Glomerular visceral epithelial cell (primary cell): ENCODE measurements at regions not wholly inside any gene's neighbourhood (a gene's known extent, or its start where the extent isn't known, plus 50 kb on each side); places are given as distances from the start of the nearest gene placed in this dataset.
"Not testable (repeated sequence)": the region's sequence is repeated elsewhere in the genome, so short reads cannot be mapped to it uniquely, and the experiment has no call there.

Experiments used
- DNase-seq: peaks from one replicate; pipeline ENCODE4 v3.0.0-alpha.2; 2016; ENCODE audit errors: extremely low spot score

- DNase-seq = no peak
Observed at GRCh38 chrX:30008031-30008430, 207.3 kb upstream of the MAGEB2 start.

- no peak for DNase-seq
Observed at GRCh38 chrX:30010471-30010870, 204.9 kb upstream of the MAGEB2 start.

- DNase-seq = no peak
Observed at GRCh38 chrX:30015440-30015839, 199.9 kb upstream of the MAGEB2 start.

- no peak for DNase-seq
Observed at GRCh38 chrX:30027636-30028035, 187.7 kb upstream of the MAGEB2 start.

- DNase-seq = not testable (repeated sequence)
Observed at GRCh38 chrX:30036406-30036805, 179.0 kb upstream of the MAGEB2 start.

GRCh38 chrX:30039768-30040167 lies 175.6 kb upstream of the MAGEB2 start:
- DNase-seq = no peak

- DNase-seq = peak; percentile 2
Observed at GRCh38 chrX:30060718-30061117, 154.6 kb upstream of the MAGEB2 start.

GRCh38 chrX:30065226-30065625 lies 150.1 kb upstream of the MAGEB2 start:
- DNase-seq = peak; percentile 46

GRCh38 chrX:30067677-30068076 lies 147.7 kb upstream of the MAGEB2 start:
- DNase-seq = no peak

GRCh38 chrX:30085571-30085970 lies 129.8 kb upstream of the MAGEB2 start:
- no peak for DNase-seq

GRCh38 chrX:30111431-30111830 lies 103.9 kb upstream of the MAGEB2 start:
- DNase-seq = no peak

- DNase-seq = peak; percentile 35
Observed at GRCh38 chrX:30141966-30142365, 73.4 kb upstream of the MAGEB2 start.

- no peak for DNase-seq
Observed at GRCh38 chrX:30144221-30144620, 71.1 kb upstream of the MAGEB2 start.

- no peak for DNase-seq
Observed at GRCh38 chrX:30144971-30145731, 70.2 kb upstream of the MAGEB2 start.

- DNase-seq = no peak
Observed at GRCh38 chrX:30147996-30148643, 67.2 kb upstream of the MAGEB2 start.

- not testable (repeated sequence) for DNase-seq
Observed at GRCh38 chrX:30149206-30149605, 66.2 kb upstream of the MAGEB2 start.

GRCh38 chrX:30150196-30150895 lies 65.0 kb upstream of the MAGEB2 start:
- peak; percentile 0 for DNase-seq

GRCh38 chrX:30151964-30152363 lies 63.4 kb upstream of the MAGEB2 start:
- no peak for DNase-seq

GRCh38 chrX:30153175-30153880 lies 62.0 kb upstream of the MAGEB2 start:
- no peak for DNase-seq

GRCh38 chrX:30153881-30154260 lies 61.5 kb upstream of the MAGEB2 start:
- no peak for DNase-seq

GRCh38 chrX:30156009-30156408 lies 59.4 kb upstream of the MAGEB2 start:
- DNase-seq = no peak

GRCh38 chrX:30156880-30157560 lies 58.3 kb upstream of the MAGEB2 start:
- no peak for DNase-seq
